GM19438 (cell line): ENCODE measurements at regions not wholly inside any gene's neighbourhood (a gene's known extent, or its start where the extent isn't known, plus 50 kb on each side); places are given as distances from the start of the nearest gene placed in this dataset.
"Not testable (repeated sequence)": the region's sequence is repeated elsewhere in the genome, so short reads cannot be mapped to it uniquely, and the experiment has no call there.

ENCODE experiments used
- ATAC-seq: cut with Tn5 transposase; IDR thresholded peaks from one replicate; pipeline ENCODE4 v1.9.1; 2021; ENCODE audit warnings: low read depth; ENCODE audit not compliant: unreplicated experiment

DNA sequence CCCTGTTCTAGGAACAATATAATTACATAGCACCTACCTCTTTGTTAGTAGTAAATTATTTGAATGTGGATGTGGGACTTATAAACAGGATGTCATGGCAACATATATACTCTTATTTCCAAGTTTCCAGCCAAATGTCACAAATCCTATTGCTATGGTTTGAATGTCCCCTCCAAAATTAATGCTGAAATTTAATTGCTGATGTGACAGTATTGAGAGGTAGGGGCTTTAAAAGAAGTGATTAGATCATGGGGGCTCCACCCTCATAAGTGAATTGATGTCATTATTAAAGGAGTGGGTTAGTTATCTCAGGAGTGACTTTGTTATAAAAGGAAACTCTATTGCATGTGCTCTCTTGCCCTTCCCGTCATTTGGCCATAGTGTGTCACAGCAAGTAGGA, 164.2 kb upstream of the ATF7IP start:
- ATAC-seq: no peak

GRCh38 chr12:14207905-14208551, 157.5 kb upstream of the ATF7IP start:
- no peak for ATAC-seq

GRCh38 chr12:14211947-14212387, 153.5 kb upstream of the ATF7IP start:
- no peak for ATAC-seq

DNA sequence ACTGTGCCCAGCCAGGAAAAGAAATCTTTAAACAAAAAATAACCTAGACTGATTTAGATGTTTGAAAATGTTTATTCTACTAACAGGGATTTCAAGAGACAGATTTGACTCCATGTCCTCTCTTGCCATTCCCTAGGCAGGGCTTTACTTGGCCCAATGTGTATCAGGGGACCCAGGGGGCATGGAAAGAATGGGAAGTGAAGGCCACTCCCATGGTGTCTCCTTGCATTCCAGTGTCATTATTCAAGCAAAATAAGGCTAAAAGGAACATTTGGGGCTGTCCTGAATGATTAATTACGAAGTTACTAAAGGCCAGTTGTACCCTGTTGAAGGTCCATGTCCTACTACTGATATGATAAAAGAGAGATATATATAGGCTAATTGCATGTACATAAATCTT, 151.9 kb upstream of the ATF7IP start:
- ATAC-seq: no peak

GRCh38 chr12:14214495-14214894, 151.0 kb upstream of the ATF7IP start:
- no peak for ATAC-seq

GRCh38 chr12:14215949-14216348, 149.5 kb upstream of the ATF7IP start:
- ATAC-seq: not testable (repeated sequence)

GRCh38 chr12:14216405-14217294, 148.8 kb upstream of the ATF7IP start:
- ATAC-seq: no peak

DNA sequence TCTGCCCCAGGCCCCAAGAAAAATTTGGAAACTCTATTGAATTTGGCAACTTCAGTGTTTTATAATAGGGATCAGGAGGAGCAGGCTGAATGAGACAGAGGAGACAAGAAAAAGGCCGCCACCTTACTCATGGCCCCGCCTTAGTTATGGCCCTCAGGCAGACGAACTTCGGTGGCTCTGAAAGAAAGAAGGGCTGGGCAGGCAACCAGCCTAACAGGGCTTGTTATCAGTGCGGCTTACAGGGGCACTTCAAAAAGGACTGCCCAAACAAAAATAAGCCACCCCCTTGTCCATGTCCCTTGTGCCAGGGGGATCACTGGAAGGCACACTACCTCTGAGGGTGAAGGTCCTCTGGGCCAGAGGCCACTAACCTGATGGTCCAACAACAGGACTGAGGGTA, 146.3 kb upstream of the ATF7IP start:
- no peak for ATAC-seq

DNA sequence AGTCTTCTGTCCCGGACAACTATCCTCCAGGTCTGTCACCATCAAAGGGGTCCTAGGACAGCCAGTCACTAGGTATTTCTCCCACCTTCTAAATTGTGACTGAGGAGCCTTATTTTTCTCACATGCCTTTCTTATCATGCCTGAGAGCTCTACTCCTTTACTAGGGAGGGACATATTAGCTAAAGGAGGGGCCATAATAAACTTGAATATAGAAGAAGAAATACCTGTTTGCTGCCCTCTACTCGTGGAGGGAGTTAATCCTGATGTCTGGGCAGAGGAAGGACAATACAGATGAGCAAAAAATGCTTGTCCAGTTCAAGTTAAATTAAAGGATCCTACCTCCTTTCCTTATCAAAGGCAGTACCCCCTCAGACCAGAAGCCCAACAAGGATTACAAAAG, 145.8 kb upstream of the ATF7IP start:
- not testable (repeated sequence) for ATAC-seq

- ATAC-seq: no peak
Measured at GRCh38 chr12:14225064-14225463, 140.4 kb upstream of the ATF7IP start.

DNA sequence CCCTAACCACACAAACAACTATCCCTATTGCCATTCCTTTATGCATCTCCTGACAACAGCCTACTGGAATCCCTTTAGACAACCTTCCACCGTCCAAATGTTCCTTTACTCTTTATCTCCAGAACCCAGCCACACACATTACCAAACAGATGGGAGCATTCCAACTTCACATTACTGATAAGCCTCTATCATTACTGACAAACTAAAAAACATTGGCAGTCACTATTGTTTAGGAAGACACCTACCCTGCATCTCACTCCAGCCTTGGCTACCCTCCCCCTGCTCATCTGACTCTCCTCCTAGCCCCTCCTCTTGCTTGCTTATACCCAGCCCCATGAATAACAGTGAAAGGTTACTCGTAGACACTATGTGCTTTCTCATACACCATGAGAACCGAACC, 130.3 kb upstream of the ATF7IP start:
- not testable (repeated sequence) for ATAC-seq

GRCh38 chr12:14236641-14237040, 128.8 kb upstream of the ATF7IP start:
- not testable (repeated sequence) for ATAC-seq

DNA sequence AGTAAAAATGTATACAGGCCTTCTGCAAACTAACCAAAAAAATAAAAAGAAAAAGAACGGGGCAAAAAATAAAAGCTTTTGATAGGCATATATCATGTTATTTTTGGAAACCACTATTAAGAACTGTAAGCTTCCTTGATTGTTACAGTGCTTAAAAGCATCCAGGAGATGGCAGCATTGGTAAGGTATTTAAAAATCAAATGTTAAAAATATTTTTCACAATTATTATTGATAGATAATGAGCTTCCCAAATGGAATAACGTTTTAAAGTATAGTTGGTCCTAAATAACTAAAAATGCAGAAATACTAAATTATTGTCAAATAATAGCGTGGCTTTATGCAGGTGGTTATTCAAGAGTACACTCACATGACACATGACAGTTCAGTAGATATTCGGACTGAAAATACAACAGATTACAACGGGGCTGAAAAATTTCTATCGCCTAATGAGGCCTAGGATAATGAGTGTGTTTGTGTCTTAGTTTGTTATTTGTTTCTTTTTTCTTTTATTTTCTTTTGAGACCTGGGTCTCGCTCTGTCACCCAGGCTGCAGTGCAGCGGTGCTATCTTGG, 127.2 kb upstream of the ATF7IP start:
- no peak for ATAC-seq

GRCh38 chr12:14239350-14239934, 126.0 kb upstream of the ATF7IP start:
- peak; percentile 85 for ATAC-seq

DNA sequence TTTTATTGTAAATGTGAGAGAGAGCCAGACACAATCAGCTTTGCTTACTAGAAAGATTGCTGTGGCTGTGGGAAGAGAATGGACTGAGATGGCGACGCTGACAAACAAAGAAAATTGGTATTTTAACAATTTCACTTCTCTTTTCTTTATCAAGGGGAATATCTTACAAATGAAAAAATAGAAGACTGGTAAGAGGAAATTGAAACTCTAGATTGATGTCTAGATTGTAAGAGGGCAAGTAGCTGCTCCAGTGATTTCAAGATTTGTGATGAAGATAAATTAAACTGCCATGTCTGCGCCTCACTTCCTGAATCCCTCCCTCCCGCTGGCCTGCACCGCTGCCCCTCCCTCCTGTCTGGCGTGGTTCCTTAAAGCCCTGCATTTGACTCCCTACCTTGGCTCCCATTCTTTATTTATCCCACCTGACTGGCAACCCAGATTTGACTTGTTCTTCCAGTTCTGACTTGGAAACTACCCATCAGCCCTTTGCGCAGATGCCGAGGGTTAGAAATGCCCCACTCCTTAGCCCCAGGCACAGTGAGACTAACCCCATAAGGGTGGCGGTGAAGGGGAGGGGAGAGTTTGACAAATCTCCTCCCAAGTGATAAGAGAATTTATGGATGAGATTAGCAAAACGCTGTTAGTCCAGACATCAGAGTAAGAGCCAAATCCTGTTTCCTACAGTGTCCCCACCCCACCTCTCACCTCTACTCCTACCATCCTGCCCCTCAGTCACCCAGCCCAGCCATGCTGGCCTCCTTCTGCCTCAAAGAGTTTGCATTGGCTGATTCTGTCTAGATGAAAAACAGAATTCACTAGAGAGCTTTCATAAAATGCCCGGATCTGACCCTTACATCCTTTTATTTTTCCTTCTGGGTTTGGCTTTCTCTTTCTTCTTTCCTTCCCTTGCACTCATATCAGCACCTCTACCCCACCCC, 125.3 kb upstream of the ATF7IP start:
- ATAC-seq: peak; percentile 24

DNA sequence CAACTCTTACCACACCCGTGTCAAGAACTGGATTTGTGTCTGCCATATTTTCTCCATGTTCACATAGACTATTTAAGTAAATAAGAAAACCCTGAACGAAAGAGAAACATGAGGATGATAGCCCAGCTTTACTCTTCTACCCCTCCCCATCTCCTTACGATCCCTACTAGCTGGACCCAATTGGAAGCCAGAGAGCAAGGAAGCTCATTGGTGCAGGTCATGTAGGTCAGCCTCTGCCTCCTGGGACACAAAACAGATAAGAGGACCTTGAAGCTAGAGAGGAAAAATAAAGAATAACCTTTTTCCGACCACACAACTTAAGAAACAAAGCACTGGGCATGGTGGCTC, 124.6 kb upstream of the ATF7IP start:
- ATAC-seq: no peak

DNA sequence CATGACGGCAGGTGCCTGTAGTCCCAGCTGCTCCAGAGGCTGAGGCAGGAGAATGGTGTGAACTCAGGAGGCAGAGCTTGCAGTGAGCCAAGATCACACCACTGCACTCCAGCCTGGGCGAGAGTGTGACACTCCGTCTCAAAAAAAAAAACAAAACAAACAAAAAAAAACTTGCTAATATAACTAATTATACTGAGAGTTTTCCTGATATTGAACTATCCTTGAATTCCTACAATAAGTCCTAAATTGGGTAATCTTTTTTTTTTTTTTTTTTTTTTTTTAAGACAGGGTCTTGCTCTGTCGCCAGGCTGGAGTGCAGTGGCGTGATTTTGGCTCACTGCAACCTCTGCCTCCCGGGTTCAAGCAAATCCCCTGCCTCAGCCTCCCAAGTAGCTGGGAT, 122.7 kb upstream of the ATF7IP start:
- not testable (repeated sequence) for ATAC-seq

DNA sequence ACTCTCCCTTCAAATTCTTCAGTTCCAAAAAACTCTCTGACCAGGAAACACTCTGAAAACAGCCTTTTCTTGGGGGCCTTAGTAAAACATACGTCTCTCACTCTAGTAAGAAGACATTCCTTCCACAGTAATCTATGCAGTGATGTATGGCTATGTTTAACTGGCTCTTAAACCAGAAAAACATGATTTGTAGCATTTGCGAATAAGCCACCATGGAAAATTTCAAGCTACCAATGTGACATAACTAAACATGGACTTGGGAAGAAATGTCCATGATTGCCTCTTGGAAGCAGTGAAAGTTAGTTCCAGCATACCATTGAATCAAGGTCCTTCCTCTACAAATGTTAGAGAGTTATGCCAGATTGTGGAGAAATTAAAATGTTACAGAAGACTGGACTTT, 121.5 kb upstream of the ATF7IP start:
- ATAC-seq: no peak

GRCh38 chr12:14244876-14245669, 120.4 kb upstream of the ATF7IP start:
- ATAC-seq: no peak
